ENCODE measurements at regions not wholly inside any gene's neighbourhood (a gene's known extent, or its start where the extent isn't known, plus 50 kb on each side); places are given as distances from the start of the nearest gene placed in this dataset.

- Histone ChIP-seq H3K4me1 (no peaks in the 10 kb centered on the region), H3K27ac (replicated peaks in 1 of 4) (no peak overlapping the region), H3K27me3 (peaks cover 0 to 33% (median 0%) of the 10 kb centered on the region in 4 donors), H3K4me3 (no peak overlapping the region), H3K9me3 (no peaks in the 10 kb centered on the region), H3K36me3 (no peaks in the 10 kb centered on the region)
- DNase-seq (ENCODE audit: extremely low spot score) = no peak
- TF ChIP-seq POLR2A (IDR thresholded peaks at IDR 0.05; ENCODE audit: low read depth) (no peak), POLR2AphosphoS5 (IDR thresholded peaks at IDR 0.05) (no peak), EP300 (IDR thresholded peaks at IDR 0.05) (no peak)
- TF ChIP-seq, protein P1, sequence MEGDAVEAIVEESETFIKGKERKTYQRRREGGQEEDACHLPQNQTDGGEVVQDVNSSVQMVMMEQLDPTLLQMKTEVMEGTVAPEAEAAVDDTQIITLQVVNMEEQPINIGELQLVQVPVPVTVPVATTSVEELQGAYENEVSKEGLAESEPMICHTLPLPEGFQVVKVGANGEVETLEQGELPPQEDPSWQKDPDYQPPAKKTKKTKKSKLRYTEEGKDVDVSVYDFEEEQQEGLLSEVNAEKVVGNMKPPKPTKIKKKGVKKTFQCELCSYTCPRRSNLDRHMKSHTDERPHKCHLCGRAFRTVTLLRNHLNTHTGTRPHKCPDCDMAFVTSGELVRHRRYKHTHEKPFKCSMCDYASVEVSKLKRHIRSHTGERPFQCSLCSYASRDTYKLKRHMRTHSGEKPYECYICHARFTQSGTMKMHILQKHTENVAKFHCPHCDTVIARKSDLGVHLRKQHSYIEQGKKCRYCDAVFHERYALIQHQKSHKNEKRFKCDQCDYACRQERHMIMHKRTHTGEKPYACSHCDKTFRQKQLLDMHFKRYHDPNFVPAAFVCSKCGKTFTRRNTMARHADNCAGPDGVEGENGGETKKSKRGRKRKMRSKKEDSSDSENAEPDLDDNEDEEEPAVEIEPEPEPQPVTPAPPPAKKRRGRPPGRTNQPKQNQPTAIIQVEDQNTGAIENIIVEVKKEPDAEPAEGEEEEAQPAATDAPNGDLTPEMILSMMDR (IDR thresholded peaks at IDR 0.05) = no peak
- 52% methylated on average over 2 of the region's 2 CpGs for WGBS
- intact Hi-C loops (cut with DNase I) = no loop called here
These were observed 327.3 kb upstream of the AJAP1 start for GRCh38 chr1:4327142-4327541.

GRCh38 chr1:4328402-4329071, 325.9 kb upstream of the AJAP1 start:
- 89% methylated on average over 6 of the region's 10 CpGs for WGBS
- no peak overlapping the region for H3K4me3 ChIP-seq
- TF ChIP-seq, protein P1 (IDR thresholded peaks at IDR 0.05) = no peak
- TF ChIP-seq EP300 (IDR thresholded peaks at IDR 0.05) (no peak), POLR2A (IDR thresholded peaks at IDR 0.05; ENCODE audit: low read depth) (no peak)
- no peaks in the 10 kb centered on the region for H3K4me1 ChIP-seq
- H3K9me3 ChIP-seq = no peaks in the 10 kb centered on the region
- intact Hi-C loops (cut with DNase I) = no loop called here
- DNase-seq (ENCODE audit: extremely low spot score) = no peak
- no peaks in the 10 kb centered on the region for H3K36me3 ChIP-seq
- H3K27me3 ChIP-seq = peaks cover 0 to 36% (median 0%) of the 10 kb centered on the region in 4 donors
- H3K27ac ChIP-seq (replicated peaks in 1 of 4) = no peak overlapping the region

DNA sequence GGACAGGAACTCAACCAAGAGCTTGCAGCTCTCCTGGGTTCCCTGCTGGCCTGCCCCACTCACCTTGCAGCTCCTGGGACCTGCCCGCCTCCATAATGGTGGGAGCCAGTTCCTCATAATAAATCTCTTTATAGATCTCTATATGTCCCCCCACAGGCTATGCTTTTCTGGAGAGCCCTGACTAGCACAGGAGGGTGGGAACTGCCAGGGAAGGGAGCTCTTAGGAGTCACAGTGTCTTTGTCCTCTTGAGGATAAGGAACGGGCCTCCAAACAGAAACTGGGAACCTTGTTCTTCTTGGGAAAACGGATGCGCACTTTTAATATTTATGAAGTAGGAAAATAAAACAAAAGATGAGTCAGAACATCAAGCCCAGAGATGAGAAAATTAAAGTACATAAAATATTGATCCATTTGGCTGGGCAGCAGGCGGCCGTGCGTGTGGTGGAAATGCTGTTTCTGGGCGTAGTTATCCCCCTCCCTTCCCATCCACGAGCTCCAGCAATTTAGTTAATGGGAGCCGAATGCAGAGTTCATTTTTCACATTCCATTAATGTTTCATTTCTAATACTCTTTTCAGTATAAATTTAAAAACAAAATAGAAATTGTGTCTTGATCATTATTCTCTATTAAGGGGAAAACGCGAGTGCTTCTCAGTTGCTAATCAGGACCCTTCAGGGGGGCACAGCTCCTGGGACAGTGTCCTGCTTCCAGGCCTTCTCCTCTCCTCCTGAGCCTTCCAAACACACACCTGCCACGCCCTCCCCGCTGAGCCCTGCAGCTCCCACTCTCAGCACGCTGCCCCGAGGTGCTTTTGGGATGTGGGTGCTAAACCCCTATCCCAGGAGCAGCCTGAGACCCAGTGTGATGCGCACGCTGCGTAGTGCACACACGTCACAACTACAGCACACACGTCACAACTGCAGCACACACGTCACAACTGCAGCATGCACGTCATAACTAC, 323.3 kb upstream of the AJAP1 start:
- Histone ChIP-seq H3K27ac (replicated peaks in 1 of 4) (no peak overlapping the region), H3K36me3 (no peaks in the 10 kb centered on the region), H3K27me3 (peaks cover 0 to 34% (median 0%) of the 10 kb centered on the region in 4 donors), H3K4me1 (no peaks in the 10 kb centered on the region), H3K4me3 (no peak overlapping the region), H3K9me3 (peaks cover 0 to 8% (median 3%) of the 10 kb centered on the region in 4 donors)
- TF ChIP-seq POLR2AphosphoS5 (IDR thresholded peaks at IDR 0.05) (no peak), POLR2A (IDR thresholded peaks at IDR 0.05; ENCODE audit: low read depth) (no peak), EP300 (IDR thresholded peaks at IDR 0.05) (no peak)
- TF ChIP-seq, protein P1 (IDR thresholded peaks at IDR 0.05) = no peak
- DNase-seq (ENCODE audit: extremely low spot score) = no peak
- 81% methylated on average over 21 of the region's 23 CpGs for WGBS
- intact Hi-C loops (cut with DNase I) = no loop called here

GRCh38 chr1:4331767-4332163, 322.6 kb upstream of the AJAP1 start:
- no peaks in the 10 kb centered on the region for H3K4me1 ChIP-seq
- no peak for TF ChIP-seq POLR2AphosphoS5 (IDR thresholded peaks at IDR 0.05)
- no peak for TF ChIP-seq POLR2A (IDR thresholded peaks at IDR 0.05; ENCODE audit: low read depth)
- TF ChIP-seq EP300 (IDR thresholded peaks at IDR 0.05) = no peak
- H3K27ac ChIP-seq (replicated peaks in 1 of 4) = no peak overlapping the region
- intact Hi-C loops (cut with DNase I) = no loop called here
- H3K36me3 ChIP-seq = no peaks in the 10 kb centered on the region
- DNase-seq (ENCODE audit: extremely low spot score) = no peak
- no peak overlapping the region for H3K4me3 ChIP-seq
- peaks cover 0 to 8% (median 3%) of the 10 kb centered on the region in 4 donors for H3K9me3 ChIP-seq
- 91% methylated on average over 20 of the region's 20 CpGs for WGBS
- peaks cover 0 to 34% (median 0%) of the 10 kb centered on the region in 4 donors for H3K27me3 ChIP-seq

GRCh38 chr1:4336507-4336906, 317.9 kb upstream of the AJAP1 start:
- no peak overlapping the region for H3K27ac ChIP-seq (replicated peaks in 1 of 4)
- H3K4me1 ChIP-seq = no peaks in the 10 kb centered on the region
- H3K9me3 ChIP-seq = peaks cover 0 to 8% (median 3%) of the 10 kb centered on the region in 4 donors
- no peak for DNase-seq (ENCODE audit: extremely low spot score)
- peaks cover 0 to 22% (median 0%) of the 10 kb centered on the region in 4 donors for H3K27me3 ChIP-seq
- WGBS = 97% methylated on average over 3 of the region's 3 CpGs
- intact Hi-C loops (cut with DNase I) = no loop called here
- no peak overlapping the region for H3K4me3 ChIP-seq
- TF ChIP-seq, protein P1 (IDR thresholded peaks at IDR 0.05) = no peak
- TF ChIP-seq POLR2AphosphoS5 (IDR thresholded peaks at IDR 0.05) (no peak), POLR2A (IDR thresholded peaks at IDR 0.05; ENCODE audit: low read depth) (no peak), EP300 (IDR thresholded peaks at IDR 0.05) (no peak)
- H3K36me3 ChIP-seq = no peaks in the 10 kb centered on the region
